SK-N-SH (cell line): ENCODE measurements at regions not wholly inside any gene's neighbourhood (a gene's known extent, or its start where the extent isn't known, plus 50 kb on each side); places are given as distances from the start of the nearest gene placed in this dataset.
A peak's percentile ranks its signal among the peaks of the same experiment; 100 is the strongest.

Experiments used
- CTCF ChIA-PET: fragments of 300-600, 350-600 bp; formaldehyde crosslinking; extraction: SDS; loops from one replicate; lab custom pipeline; 2021; lab: Yijun Ruan, JAX
- POLR2A ChIA-PET: fragments of 350-600 bp; sonication (Branson Sonifier 250); formaldehyde crosslinking; extraction: SDS; loops from one replicate; lab custom pipeline; 2020; ENCODE audit warnings: antibody characterized with exemption, inconsistent platforms; lab: Yijun Ruan, JAX
- DNase-seq: peaks from one replicate; pipeline ENCODE4 v3.0.0; 2012
- H2AFZ ChIP-seq: fragments of 200-600 bp; sonication (generic); 2 replicates; pipeline ENCODE4 v1.8.1; 2016; ENCODE audit warnings: antibody characterized with exemption, mild to moderate bottlenecking, low read depth
- H3F3A ChIP-seq: fragments of 200-600 bp; sonication (generic); replicated peaks from 2 replicates; pipeline ENCODE3; 2016; ENCODE audit warnings: antibody characterized with exemption, mild to moderate bottlenecking; ENCODE audit not compliant: insufficient read depth
- H3K27ac ChIP-seq, 2 experiments: fragments of 200-500 bp in 1 of 2; fragments of 200-600 bp in 1 of 2; sonication (Bioruptor generic) in 1 of 2; sonication (generic), shearing (Covaris generic) in 1 of 2; 2 replicates each; pipeline versions ENCODE4 v1.5.1 to v1.6.1; 2014 to 2016; ENCODE audit warnings: low read depth in 2 of 2, inconsistent platforms in 1 of 2, low read length in 1 of 2, mild to moderate bottlenecking in 1 of 2, mixed read lengths in 1 of 2
- H3K27me3 ChIP-seq: fragments of 200-600 bp; sonication (generic), shearing (Covaris generic); 2 replicates; pipeline ENCODE4 v1.6.1; 2016; ENCODE audit warnings: mixed run types; ENCODE audit not compliant: insufficient read depth
- H3K36me3 ChIP-seq, 2 experiments: fragments of 200-500 bp in 1 of 2; fragments of 200-600 bp in 1 of 2; sonication (Bioruptor generic) in 1 of 2; sonication (generic) in 1 of 2; replicated peaks in 1 of 2; 2 replicates each; pipeline versions ENCODE3 to v1.5.1; 2014 to 2016; ENCODE audit warnings: low read length in 1 of 2, mild to moderate bottlenecking in 1 of 2; ENCODE audit not compliant: insufficient read depth in 2 of 2, control insufficient read depth in 1 of 2
- H3K4me1 ChIP-seq, 2 experiments: fragments of 200-500 bp in 1 of 2; fragments of 200-600 bp in 1 of 2; sonication (Bioruptor generic) in 1 of 2; sonication (generic), shearing (Covaris generic) in 1 of 2; 2 replicates each; pipeline versions ENCODE4 v1.5.1 to v1.6.1; 2014 to 2016; ENCODE audit warnings: low read depth in 1 of 2, low read length in 1 of 2, mixed run types in 1 of 2; ENCODE audit not compliant: insufficient read depth in 2 of 2, control insufficient read depth in 1 of 2
- H3K4me2 ChIP-seq: fragments of 200-600 bp; sonication (generic), shearing (Covaris generic); 2 replicates; pipeline ENCODE4 v1.6.1; 2017; ENCODE audit warnings: mixed run types
- H3K4me3 ChIP-seq, 2 experiments: fragments of 200-500 bp in 1 of 2; fragments of 200-600 bp in 1 of 2; sonication (Bioruptor generic) in 1 of 2; sonication (generic), shearing (Covaris generic) in 1 of 2; 2 replicates each; pipeline versions ENCODE4 v1.5.1 to v1.8.1; 2014 to 2016; ENCODE audit warnings: low read depth in 2 of 2, inconsistent platforms in 1 of 2, low read length in 1 of 2, mild to moderate bottlenecking in 1 of 2, mixed read lengths in 1 of 2, moderate library complexity in 1 of 2
- H3K79me2 ChIP-seq: fragments of 200-600 bp; sonication (generic); 2 replicates; pipeline ENCODE4 v1.8.1; 2017; ENCODE audit warnings: mild to moderate bottlenecking; ENCODE audit not compliant: insufficient read depth
- H3K9ac ChIP-seq: fragments of 200-600 bp; sonication (generic); 2 replicates; pipeline ENCODE4 v1.6.1; 2017; ENCODE audit warnings: mixed run types
- H3K9me2 ChIP-seq: fragments of 200-600 bp; sonication (generic); 2 replicates; pipeline ENCODE4 v1.6.1; 2017; ENCODE audit warnings: mixed run types
- H3K9me3 ChIP-seq: fragments of 200-600 bp; sonication (generic); 2 replicates; pipeline ENCODE4 v1.6.1; 2017; ENCODE audit warnings: mixed run types, mild to moderate bottlenecking, moderate library complexity
- H4K20me1 ChIP-seq: fragments of 200-600 bp; sonication (generic); 2 replicates; pipeline ENCODE4 v1.6.1; 2017; ENCODE audit warnings: mild to moderate bottlenecking, mixed run types; ENCODE audit not compliant: insufficient read depth
- CHD2 ChIP-seq: fragments of 150-350 bp; IDR thresholded peaks from 2 replicates; pipeline ENCODE4 v1.6.1; 2018; ENCODE audit warnings: low read length; ENCODE audit not compliant: partially characterized antibody
- EP300 ChIP-seq, 2 experiments: IDR thresholded peaks; 2 replicates each; pipeline versions ENCODE4 v1.4.0 to v1.6.1; 2012; ENCODE audit warnings: borderline replicate concordance in 1 of 2, low read depth in 1 of 2, low read length in 1 of 2
- EZH2phosphoT487 ChIP-seq: fragments of 200-600 bp; sonication (generic); IDR thresholded peaks from 2 replicates; pipeline ENCODE4 v1.6.1; 2017; ENCODE audit warnings: low read depth, mixed run types, mild to moderate bottlenecking, antibody characterized with exemption, moderate library complexity, borderline replicate concordance
- FOSL2 ChIP-seq: IDR thresholded peaks from 2 replicates; pipeline ENCODE4 v1.4.0; 2012; ENCODE audit warnings: low read depth, mild to moderate bottlenecking, moderate library complexity, borderline replicate concordance
- FOXM1 ChIP-seq: IDR thresholded peaks from 2 replicates; pipeline ENCODE4 v1.4.0; 2012; ENCODE audit warnings: low read depth, mild to moderate bottlenecking
- GABPA ChIP-seq: IDR thresholded peaks from 2 replicates; pipeline ENCODE4 v1.4.0; 2012; ENCODE audit warnings: low read depth, mild to moderate bottlenecking
- JUND ChIP-seq: IDR thresholded peaks from 2 replicates; pipeline ENCODE4 v1.4.0; 2012
- MAX ChIP-seq: IDR thresholded peaks from 2 replicates; pipeline ENCODE4 v1.4.0; 2012; ENCODE audit warnings: low read depth
- MEF2A ChIP-seq: IDR thresholded peaks from 2 replicates; pipeline ENCODE4 v1.4.0; 2012; ENCODE audit warnings: low read depth, borderline replicate concordance
- NRF1 ChIP-seq: IDR thresholded peaks from 2 replicates; pipeline ENCODE4 v1.6.1; 2012; ENCODE audit warnings: low read depth, mild to moderate bottlenecking, low read length
- REST ChIP-seq: IDR thresholded peaks from 2 replicates; pipeline ENCODE4 v1.6.1; 2012; ENCODE audit warnings: mild to moderate bottlenecking, low read depth, low read length, moderate library complexity
- RXRA ChIP-seq: IDR thresholded peaks from 2 replicates; pipeline ENCODE4 v1.4.0; 2012; ENCODE audit warnings: low read depth, mild to moderate bottlenecking, borderline replicate concordance
- SIN3A ChIP-seq: IDR thresholded peaks from 2 replicates; pipeline ENCODE4 v1.6.1; 2012; ENCODE audit warnings: low read depth, mild to moderate bottlenecking, low read length, moderate library complexity, borderline replicate concordance
- SMC3 ChIP-seq: IDR thresholded peaks from 2 replicates; pipeline ENCODE4 v1.6.1; 2012; ENCODE audit warnings: low read depth, low read length, improper control_type of control experiment
- TEAD4 ChIP-seq: IDR thresholded peaks from 2 replicates; pipeline ENCODE4 v1.4.0; 2012; ENCODE audit warnings: mild to moderate bottlenecking, borderline replicate concordance; ENCODE audit not compliant: insufficient read depth
- USF1 ChIP-seq: IDR thresholded peaks from 2 replicates; pipeline ENCODE4 v1.4.0; 2012; ENCODE audit warnings: low read depth, borderline replicate concordance
- WGBS: methylation state at CpG from one replicate; pipeline ENCODE4 v1.1.6; 2017; ENCODE audit warnings: low lambda C conversion rate; 5-methylcytosine and 5-hydroxymethylcytosine counted together
- TF ChIP-seq, protein P1 (sequence below): IDR thresholded peaks from 2 replicates; pipeline ENCODE4 v1.4.0; 2012; ENCODE audit warnings: low read depth, borderline replicate concordance
- TF ChIP-seq, protein P2 (sequence below): fragments of 150-350 bp; IDR thresholded peaks from 2 replicates; pipeline ENCODE4 v1.6.1; 2017; ENCODE audit warnings: antibody characterized with exemption, low read length, low read depth, borderline replicate concordance
- TF ChIP-seq, protein P3 (sequence below): IDR thresholded peaks from 2 replicates; pipeline ENCODE4; 2012

DNA sequence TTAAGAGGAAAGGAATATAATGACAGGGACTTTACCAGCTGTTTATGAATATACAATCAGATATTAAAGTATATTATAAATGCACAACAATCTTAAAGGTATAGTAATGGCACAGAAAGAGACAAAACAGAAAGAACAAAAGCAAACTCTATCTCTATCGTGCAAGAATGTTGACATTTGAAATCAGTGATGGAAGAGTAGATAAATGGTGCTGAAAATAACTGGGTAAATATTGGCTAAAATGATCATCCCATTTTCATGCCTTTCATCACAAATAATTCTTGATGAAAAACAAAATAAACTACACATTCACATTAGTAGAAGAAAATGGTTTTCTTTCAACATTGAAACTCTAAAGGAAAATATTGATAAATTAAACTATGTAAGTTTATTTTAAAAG, 495.9 kb downstream of the IRS1 start:
- ChIA-PET POLR2A (no interaction called here), CTCF (no interaction called here)
- no peaks in the 10 kb centered on the region for H3K9me3 ChIP-seq
- H3K36me3 ChIP-seq: no peaks in the 10 kb centered on the region
- H4K20me1 ChIP-seq: no peaks in the 10 kb centered on the region
- no peaks in the 10 kb centered on the region for H3K9me2 ChIP-seq
- H3K27me3 ChIP-seq: no peaks in the 10 kb centered on the region
- no peaks in the 10 kb centered on the region for H3F3A ChIP-seq
- DNase-seq: no peak
- H3K27ac ChIP-seq: no peak overlapping the region
- no peak overlapping the region for H3K4me3 ChIP-seq
- no peaks in the 10 kb centered on the region for H3K4me1 ChIP-seq
- no peaks in the 10 kb centered on the region for H3K79me2 ChIP-seq
- 0% methylated on average over 1 of the region's 1 CpG for WGBS
- TF ChIP-seq FOSL2 (no peak), NRF1 (no peak), EP300 (IDR thresholded peaks at IDR 0.05; ENCODE audit: borderline replicate concordance in 1 of 2, low read depth in 1 of 2, low read length in 1 of 2) (no peak), EZH2phosphoT487 (no peak), FOXM1 (no peak), TEAD4 (no peak), CHD2 (no peak), SIN3A (no peak), GABPA (no peak), JUND (no peak), RXRA (no peak), USF1 (no peak), SMC3 (no peak), REST (no peak), MAX (no peak), MEF2A (no peak)
- TF ChIP-seq, protein P1, sequence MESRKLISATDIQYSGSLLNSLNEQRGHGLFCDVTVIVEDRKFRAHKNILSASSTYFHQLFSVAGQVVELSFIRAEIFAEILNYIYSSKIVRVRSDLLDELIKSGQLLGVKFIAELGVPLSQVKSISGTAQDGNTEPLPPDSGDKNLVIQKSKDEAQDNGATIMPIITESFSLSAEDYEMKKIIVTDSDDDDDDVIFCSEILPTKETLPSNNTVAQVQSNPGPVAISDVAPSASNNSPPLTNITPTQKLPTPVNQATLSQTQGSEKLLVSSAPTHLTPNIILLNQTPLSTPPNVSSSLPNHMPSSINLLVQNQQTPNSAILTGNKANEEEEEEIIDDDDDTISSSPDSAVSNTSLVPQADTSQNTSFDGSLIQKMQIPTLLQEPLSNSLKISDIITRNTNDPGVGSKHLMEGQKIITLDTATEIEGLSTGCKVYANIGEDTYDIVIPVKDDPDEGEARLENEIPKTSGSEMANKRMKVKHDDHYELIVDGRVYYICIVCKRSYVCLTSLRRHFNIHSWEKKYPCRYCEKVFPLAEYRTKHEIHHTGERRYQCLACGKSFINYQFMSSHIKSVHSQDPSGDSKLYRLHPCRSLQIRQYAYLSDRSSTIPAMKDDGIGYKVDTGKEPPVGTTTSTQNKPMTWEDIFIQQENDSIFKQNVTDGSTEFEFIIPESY: no peak
- TF ChIP-seq, protein P2, sequence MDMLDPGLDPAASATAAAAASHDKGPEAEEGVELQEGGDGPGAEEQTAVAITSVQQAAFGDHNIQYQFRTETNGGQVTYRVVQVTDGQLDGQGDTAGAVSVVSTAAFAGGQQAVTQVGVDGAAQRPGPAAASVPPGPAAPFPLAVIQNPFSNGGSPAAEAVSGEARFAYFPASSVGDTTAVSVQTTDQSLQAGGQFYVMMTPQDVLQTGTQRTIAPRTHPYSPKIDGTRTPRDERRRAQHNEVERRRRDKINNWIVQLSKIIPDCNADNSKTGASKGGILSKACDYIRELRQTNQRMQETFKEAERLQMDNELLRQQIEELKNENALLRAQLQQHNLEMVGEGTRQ: no peak
- TF ChIP-seq, protein P3, sequence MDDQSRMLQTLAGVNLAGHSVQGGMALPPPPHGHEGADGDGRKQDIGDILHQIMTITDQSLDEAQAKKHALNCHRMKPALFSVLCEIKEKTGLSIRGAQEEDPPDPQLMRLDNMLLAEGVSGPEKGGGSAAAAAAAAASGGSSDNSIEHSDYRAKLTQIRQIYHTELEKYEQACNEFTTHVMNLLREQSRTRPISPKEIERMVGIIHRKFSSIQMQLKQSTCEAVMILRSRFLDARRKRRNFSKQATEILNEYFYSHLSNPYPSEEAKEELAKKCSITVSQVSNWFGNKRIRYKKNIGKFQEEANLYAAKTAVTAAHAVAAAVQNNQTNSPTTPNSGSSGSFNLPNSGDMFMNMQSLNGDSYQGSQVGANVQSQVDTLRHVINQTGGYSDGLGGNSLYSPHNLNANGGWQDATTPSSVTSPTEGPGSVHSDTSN: no peak
- H3K4me2 ChIP-seq: no peak overlapping the region
- no peak overlapping the region for H3K9ac ChIP-seq
- peak overlapping the region; percentile 31; the same call in 1 of the 2 replicates for H2AFZ ChIP-seq
